ENCODE measurements at regions not wholly inside any gene's neighbourhood (a gene's known extent, or its start where the extent isn't known, plus 50 kb on each side); places are given as distances from the start of the nearest gene placed in this dataset.

GRCh38 chr10:129322933-129323820 lies 143.9 kb upstream of the MGMT start:
- no peak for DNase-seq

GRCh38 chr10:129323879-129324278 lies 143.2 kb upstream of the MGMT start:
- DNase-seq: no peak

GRCh38 chr10:129325893-129326292 lies 141.1 kb upstream of the MGMT start:
- DNase-seq: no peak

- no peak for DNase-seq
Observed at GRCh38 chr10:129328546-129328945, 138.5 kb upstream of the MGMT start.

- DNase-seq: no peak
Observed at GRCh38 chr10:129329385-129330055, 137.5 kb upstream of the MGMT start.

- DNase-seq: no peak
Observed at GRCh38 chr10:129330211-129330610, 136.8 kb upstream of the MGMT start.

GRCh38 chr10:129331207-129331838 lies 135.7 kb upstream of the MGMT start:
- DNase-seq: no peak

- no peak for DNase-seq
Observed at GRCh38 chr10:129331839-129332220, 135.2 kb upstream of the MGMT start.

- peak in 1 of 2 donors; percentile 2 for DNase-seq
Observed at GRCh38 chr10:129332476-129332875, 134.6 kb upstream of the MGMT start.

- no peak for DNase-seq
Observed at GRCh38 chr10:129333706-129334105, 133.3 kb upstream of the MGMT start.

GRCh38 chr10:129334266-129334665 lies 132.8 kb upstream of the MGMT start:
- no peak for DNase-seq

- no peak for DNase-seq
Observed at GRCh38 chr10:129335396-129335795, 131.6 kb upstream of the MGMT start.

- DNase-seq: no peak
Observed at GRCh38 chr10:129335942-129336341, 131.1 kb upstream of the MGMT start.

GRCh38 chr10:129339191-129339590 lies 127.8 kb upstream of the MGMT start:
- no peak for DNase-seq

- DNase-seq: no peak
Observed at GRCh38 chr10:129339841-129340240, 127.2 kb upstream of the MGMT start.

- DNase-seq: no peak
Observed at GRCh38 chr10:129341087-129341486, 126.0 kb upstream of the MGMT start.

- no peak for DNase-seq
Observed at GRCh38 chr10:129342385-129342784, 124.7 kb upstream of the MGMT start.

- no peak for DNase-seq
Observed at GRCh38 chr10:129343141-129343540, 123.9 kb upstream of the MGMT start.

GRCh38 chr10:129344103-129344502 lies 122.9 kb upstream of the MGMT start:
- no peak for DNase-seq

GRCh38 chr10:129344731-129345355 lies 122.2 kb upstream of the MGMT start:
- no peak for DNase-seq

- DNase-seq: no peak
Observed at GRCh38 chr10:129345763-129346162, 121.3 kb upstream of the MGMT start.

GRCh38 chr10:129350690-129351089 lies 116.4 kb upstream of the MGMT start:
- no peak for DNase-seq

- DNase-seq: no peak
Observed at GRCh38 chr10:129353101-129353500, 113.9 kb upstream of the MGMT start.
